Nephron (organoid): ENCODE measurements at regions not wholly inside any gene's neighbourhood (a gene's known extent, or its start where the extent isn't known, plus 50 kb on each side); places are given as distances from the start of the nearest gene placed in this dataset.

Source experiments
- H3K27ac Mint-ChIP-seq, 3 experiments: 2 replicates each; pipeline ENCODE4 v1.8.0; 2020; ENCODE audit warnings: mixed read lengths in 3 of 3, mild to moderate bottlenecking in 2 of 3, moderate library complexity in 1 of 3
- H3K27me3 Mint-ChIP-seq: 2 replicates; pipeline ENCODE4 v1.8.0; 2021; ENCODE audit warnings: low read depth, mild to moderate bottlenecking, moderate library complexity, mixed read lengths
- H3K36me3 Mint-ChIP-seq: 2 replicates; pipeline ENCODE4 v1.8.0; 2020; ENCODE audit warnings: low read depth, mixed read lengths
- H3K4me1 Mint-ChIP-seq: 2 replicates; pipeline ENCODE4 v1.8.0; 2020; ENCODE audit warnings: mixed read lengths
- H3K4me3 Mint-ChIP-seq, 3 experiments: 2 replicates each; pipeline ENCODE4 v1.8.0; 2020; ENCODE audit warnings: mild to moderate bottlenecking in 3 of 3, mixed read lengths in 3 of 3, moderate library complexity in 2 of 3
- H3K9me3 Mint-ChIP-seq: 2 replicates; pipeline ENCODE4 v1.8.0; 2020; ENCODE audit warnings: mixed read lengths
- TF ChIP-seq, protein P1 (sequence below), 3 experiments: fragments of 200-600 bp; sonication (generic); IDR thresholded peaks; one replicate each; pipeline ENCODE4 v1.5.0; 2021; ENCODE audit warnings: antibody characterized with exemption in 3 of 3; ENCODE audit not compliant: unreplicated experiment in 3 of 3

- no peak overlapping the region for H3K27ac Mint-ChIP-seq
- no peaks in the 10 kb centered on the region for H3K36me3 Mint-ChIP-seq
- H3K27me3 Mint-ChIP-seq, result no peaks in the 10 kb centered on the region
- TF ChIP-seq, protein P1, sequence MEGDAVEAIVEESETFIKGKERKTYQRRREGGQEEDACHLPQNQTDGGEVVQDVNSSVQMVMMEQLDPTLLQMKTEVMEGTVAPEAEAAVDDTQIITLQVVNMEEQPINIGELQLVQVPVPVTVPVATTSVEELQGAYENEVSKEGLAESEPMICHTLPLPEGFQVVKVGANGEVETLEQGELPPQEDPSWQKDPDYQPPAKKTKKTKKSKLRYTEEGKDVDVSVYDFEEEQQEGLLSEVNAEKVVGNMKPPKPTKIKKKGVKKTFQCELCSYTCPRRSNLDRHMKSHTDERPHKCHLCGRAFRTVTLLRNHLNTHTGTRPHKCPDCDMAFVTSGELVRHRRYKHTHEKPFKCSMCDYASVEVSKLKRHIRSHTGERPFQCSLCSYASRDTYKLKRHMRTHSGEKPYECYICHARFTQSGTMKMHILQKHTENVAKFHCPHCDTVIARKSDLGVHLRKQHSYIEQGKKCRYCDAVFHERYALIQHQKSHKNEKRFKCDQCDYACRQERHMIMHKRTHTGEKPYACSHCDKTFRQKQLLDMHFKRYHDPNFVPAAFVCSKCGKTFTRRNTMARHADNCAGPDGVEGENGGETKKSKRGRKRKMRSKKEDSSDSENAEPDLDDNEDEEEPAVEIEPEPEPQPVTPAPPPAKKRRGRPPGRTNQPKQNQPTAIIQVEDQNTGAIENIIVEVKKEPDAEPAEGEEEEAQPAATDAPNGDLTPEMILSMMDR (IDR thresholded peaks at IDR 0.05; ENCODE audit: unreplicated experiment in 3 of 3), result no peak
- no peak overlapping the region for H3K4me3 Mint-ChIP-seq
- H3K4me1 Mint-ChIP-seq, result no peaks in the 10 kb centered on the region
- H3K9me3 Mint-ChIP-seq, result no peaks in the 10 kb centered on the region
These were observed 392.3 kb downstream of the CETN3 start for GRCh38 chr5:90017239-90017638.

DNA sequence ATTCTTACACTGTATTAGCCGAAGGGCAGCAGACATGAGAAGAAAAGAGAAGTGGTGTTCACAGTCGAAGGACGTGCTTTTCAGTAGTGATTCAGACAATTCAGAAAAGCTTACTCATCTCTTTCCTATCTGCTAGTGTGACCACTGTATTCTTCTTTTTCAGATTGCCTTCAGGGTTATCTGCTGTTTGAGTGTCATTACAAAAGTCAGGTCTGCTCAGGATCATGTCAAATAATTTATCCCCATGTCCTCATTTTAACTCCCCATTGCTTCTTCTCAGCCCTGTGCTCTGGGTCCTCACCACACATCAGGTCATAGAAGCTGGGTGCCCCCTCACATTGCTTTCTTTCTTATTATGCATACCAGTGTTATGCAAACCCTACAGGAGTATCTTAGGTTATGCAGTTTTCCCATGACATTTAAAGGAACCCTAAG, 394.0 kb downstream of the CETN3 start:
- no peaks in the 10 kb centered on the region for H3K4me1 Mint-ChIP-seq
- no peaks in the 10 kb centered on the region for H3K27me3 Mint-ChIP-seq
- peak overlapping the region in 2 of 3 experiments; percentile 33 to 49 for H3K27ac Mint-ChIP-seq
- TF ChIP-seq, protein P1 (IDR thresholded peaks at IDR 0.05; ENCODE audit: unreplicated experiment in 3 of 3), result no peak
- H3K9me3 Mint-ChIP-seq, result no peaks in the 10 kb centered on the region
- H3K4me3 Mint-ChIP-seq, result no peak overlapping the region
- no peaks in the 10 kb centered on the region for H3K36me3 Mint-ChIP-seq

DNA sequence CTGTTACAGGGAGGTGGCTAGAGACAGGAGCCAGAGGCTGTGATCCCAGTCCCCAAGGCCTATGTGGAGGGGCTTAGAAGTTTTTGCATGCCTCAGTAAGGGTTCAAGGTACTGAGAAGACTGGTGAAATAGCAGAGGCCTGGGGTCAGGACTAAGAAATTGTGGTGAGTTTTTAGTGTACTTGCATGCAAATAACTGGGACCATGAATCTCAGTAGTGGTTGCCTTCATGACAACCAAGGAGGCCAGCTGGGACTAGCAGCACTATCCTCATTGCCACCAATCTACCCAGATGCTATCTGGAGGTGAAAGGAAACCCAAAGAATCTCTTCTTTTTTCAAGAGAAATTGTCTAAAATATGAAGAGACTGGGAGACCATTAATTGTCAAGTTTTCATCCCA, 395.1 kb downstream of the CETN3 start:
- no peaks in the 10 kb centered on the region for H3K9me3 Mint-ChIP-seq
- H3K27ac Mint-ChIP-seq, result no peak overlapping the region
- no peaks in the 10 kb centered on the region for H3K4me1 Mint-ChIP-seq
- no peak overlapping the region for H3K4me3 Mint-ChIP-seq
- TF ChIP-seq, protein P1 (IDR thresholded peaks at IDR 0.05; ENCODE audit: unreplicated experiment in 3 of 3), result no peak
- H3K36me3 Mint-ChIP-seq, result no peaks in the 10 kb centered on the region
- no peaks in the 10 kb centered on the region for H3K27me3 Mint-ChIP-seq

DNA sequence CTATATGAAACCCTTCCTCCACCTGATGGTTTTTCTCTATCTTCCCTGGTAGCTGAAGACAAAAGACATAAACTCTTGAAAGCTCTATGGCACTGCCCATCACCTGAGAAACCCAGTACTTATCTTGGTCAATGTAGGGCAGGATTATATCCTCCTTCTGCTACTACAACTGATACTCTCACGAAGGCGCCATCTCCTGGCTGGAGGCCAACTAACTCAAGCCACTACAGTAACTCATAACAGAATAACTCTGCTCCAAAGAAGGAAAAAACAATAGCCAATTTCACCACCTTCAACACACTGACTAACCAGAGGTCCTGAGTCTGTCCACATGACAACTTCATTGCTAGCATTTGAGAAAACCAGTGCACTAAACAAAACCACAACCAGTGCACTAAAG, 409.2 kb downstream of the CETN3 start:
- no peaks in the 10 kb centered on the region for H3K36me3 Mint-ChIP-seq
- H3K27ac Mint-ChIP-seq, result no peak overlapping the region
- no peaks in the 10 kb centered on the region for H3K27me3 Mint-ChIP-seq
- no peaks in the 10 kb centered on the region for H3K4me1 Mint-ChIP-seq
- TF ChIP-seq, protein P1 (IDR thresholded peaks at IDR 0.05; ENCODE audit: unreplicated experiment in 3 of 3), result no peak
- H3K9me3 Mint-ChIP-seq, result peaks cover 12% of the 10 kb centered on the region
- no peak overlapping the region for H3K4me3 Mint-ChIP-seq

DNA sequence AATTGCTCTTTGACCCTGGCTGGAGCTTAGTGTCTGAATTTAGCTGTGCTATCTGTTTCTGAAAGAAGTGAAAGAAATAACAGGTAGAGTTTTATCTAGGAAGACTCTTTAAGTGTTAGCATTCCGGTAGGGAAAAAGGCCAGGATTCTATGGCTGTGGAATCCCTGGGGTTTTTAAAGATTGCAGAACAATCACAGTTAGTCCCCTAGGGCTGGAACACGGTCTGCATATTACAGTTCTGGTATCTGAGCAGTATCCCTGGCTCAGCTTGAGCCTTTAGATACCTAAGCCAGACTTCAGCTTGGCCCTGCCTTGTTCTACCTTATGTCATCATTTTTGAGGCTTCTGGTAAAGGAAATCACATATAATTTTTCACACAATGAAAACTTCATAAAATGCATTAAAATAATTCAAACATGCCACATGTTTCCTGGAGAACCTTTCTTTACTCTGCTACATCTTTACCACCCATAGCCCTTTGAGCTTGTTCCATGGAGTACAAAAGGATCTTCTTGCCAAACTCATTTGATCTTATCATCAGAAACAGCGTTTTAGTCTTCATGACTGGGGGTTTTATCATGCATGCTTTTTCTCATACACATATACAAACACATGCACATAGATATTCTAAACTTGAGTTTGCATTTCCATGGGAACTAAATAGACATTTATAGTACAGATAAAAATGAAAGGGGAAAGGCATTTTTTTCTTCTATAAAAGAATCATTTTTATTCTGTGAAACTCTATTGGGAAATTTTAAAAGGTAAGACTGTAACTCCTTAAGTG, 410.8 kb downstream of the CETN3 start:
- Mint-ChIP-seq H3K9me3 (peaks cover 6% of the 10 kb centered on the region), H3K4me3 (no peak overlapping the region), H3K36me3 (no peaks in the 10 kb centered on the region), H3K4me1 (no peaks in the 10 kb centered on the region), H3K27ac (no peak overlapping the region), H3K27me3 (no peaks in the 10 kb centered on the region)
- TF ChIP-seq, protein P1 (IDR thresholded peaks at IDR 0.05; ENCODE audit: unreplicated experiment in 3 of 3), result no peak

GRCh38 chr5:89996890-89997289, 412.7 kb downstream of the CETN3 start:
- Mint-ChIP-seq H3K36me3 (no peaks in the 10 kb centered on the region), H3K4me1 (no peaks in the 10 kb centered on the region), H3K27me3 (no peaks in the 10 kb centered on the region), H3K4me3 (no peak overlapping the region), H3K9me3 (peaks cover 2% of the 10 kb centered on the region), H3K27ac (no peak overlapping the region)
- TF ChIP-seq, protein P1 (IDR thresholded peaks at IDR 0.05; ENCODE audit: unreplicated experiment in 3 of 3), result no peak
